GM12864 (cell line): ENCODE measurements at regions not wholly inside any gene's neighbourhood (a gene's known extent, or its start where the extent isn't known, plus 50 kb on each side); places are given as distances from the start of the nearest gene placed in this dataset.
"Not testable (repeated sequence)": the region's sequence is repeated elsewhere in the genome, so short reads cannot be mapped to it uniquely, and the experiment has no call there.

Source experiments
- DNase-seq: peaks from one replicate; pipeline ENCODE4 v3.0.0-alpha.2; 2011; ENCODE audit warnings: low read depth
- H3K4me3 ChIP-seq: 2 replicates; pipeline ENCODE4 v1.5.1; 2011; ENCODE audit warnings: mild to moderate bottlenecking, low read depth, low read length, control low read depth
- TF ChIP-seq, protein P1 (sequence below): IDR thresholded peaks from 2 replicates; pipeline ENCODE4 v1.5.1; 2011; ENCODE audit warnings: low read depth, mild to moderate bottlenecking, moderate library complexity, low read length, control low read depth, inconsistent platforms; ENCODE audit errors: missing control alignments

DNA sequence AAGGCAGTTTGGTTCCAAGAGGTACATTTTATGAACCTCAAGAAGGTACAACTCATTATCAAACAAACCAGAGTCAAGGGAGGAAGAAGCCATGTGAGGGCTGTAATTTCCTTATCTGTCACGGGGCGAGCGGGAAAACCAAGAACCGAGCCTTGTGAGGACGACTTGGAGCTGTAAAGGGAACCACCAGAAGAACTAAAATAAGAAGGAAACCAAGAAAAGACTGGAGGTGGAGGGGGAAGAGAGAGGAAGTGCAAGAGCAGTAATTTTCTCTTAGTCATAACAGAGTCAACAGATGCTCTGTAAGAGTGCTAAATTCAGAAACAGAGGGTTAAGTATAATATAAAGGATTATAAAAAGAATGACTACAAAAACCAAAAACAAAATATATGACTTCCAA, 127.1 kb downstream of the DIRAS2 start:
- TF ChIP-seq, protein P1, sequence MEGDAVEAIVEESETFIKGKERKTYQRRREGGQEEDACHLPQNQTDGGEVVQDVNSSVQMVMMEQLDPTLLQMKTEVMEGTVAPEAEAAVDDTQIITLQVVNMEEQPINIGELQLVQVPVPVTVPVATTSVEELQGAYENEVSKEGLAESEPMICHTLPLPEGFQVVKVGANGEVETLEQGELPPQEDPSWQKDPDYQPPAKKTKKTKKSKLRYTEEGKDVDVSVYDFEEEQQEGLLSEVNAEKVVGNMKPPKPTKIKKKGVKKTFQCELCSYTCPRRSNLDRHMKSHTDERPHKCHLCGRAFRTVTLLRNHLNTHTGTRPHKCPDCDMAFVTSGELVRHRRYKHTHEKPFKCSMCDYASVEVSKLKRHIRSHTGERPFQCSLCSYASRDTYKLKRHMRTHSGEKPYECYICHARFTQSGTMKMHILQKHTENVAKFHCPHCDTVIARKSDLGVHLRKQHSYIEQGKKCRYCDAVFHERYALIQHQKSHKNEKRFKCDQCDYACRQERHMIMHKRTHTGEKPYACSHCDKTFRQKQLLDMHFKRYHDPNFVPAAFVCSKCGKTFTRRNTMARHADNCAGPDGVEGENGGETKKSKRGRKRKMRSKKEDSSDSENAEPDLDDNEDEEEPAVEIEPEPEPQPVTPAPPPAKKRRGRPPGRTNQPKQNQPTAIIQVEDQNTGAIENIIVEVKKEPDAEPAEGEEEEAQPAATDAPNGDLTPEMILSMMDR = no peak
- DNase-seq = peak; percentile 19
- no peak overlapping the region for H3K4me3 ChIP-seq

DNA sequence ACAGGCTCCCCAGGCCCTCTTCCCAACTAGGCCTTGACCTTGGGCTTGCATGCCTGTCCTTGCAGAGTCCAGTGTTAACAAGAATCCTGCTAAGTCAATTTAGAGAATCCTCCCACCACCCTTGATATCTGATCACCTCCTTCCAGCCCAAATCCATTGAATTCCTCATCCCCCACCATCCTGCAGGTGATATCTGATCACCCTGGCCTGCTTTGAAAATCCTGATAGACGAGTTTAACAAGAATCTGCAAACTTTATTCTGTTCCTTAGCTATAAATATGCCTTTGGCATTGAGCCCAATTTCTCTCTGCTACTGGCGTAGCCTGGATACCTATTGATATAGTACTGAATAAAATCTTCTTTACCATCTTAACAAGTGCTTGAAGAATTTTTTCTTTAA, 125.5 kb downstream of the DIRAS2 start:
- TF ChIP-seq, protein P1 = no peak
- H3K4me3 ChIP-seq = no peak overlapping the region
- no peak for DNase-seq

DNA sequence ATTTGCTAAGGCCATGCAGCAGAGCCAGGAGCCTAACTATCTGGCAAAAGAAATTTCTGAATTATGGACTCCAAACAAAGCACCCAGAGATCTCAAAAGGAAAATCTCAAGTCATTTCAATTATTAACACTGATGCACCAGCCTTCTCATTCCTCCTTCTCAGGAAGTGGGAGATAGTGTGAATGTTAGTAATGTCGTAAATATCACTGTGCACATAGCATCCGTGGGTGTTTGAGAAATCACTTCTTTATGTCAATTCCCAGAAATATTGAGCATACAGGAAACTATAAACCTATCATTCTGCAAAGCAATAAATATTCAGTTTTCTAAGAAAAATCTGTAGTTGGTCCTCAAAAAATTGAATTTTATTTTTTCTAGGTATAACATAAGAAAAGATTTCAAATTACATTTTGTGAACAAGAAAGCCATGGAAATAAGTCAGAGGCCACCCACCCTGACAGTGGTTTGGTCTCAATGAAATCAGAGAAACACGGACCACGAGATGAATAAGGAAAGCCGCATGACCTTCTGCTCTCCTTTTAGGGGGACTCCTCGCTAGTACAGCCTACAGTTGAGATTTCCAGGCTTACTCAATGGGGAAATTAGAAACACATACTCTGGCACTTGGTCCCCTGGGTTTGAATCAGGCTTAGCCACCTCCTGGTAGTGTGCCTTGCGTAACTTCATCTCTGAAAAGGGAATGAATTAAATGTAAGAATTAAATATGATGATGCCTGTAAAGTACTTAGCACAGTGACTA, 120.6 kb downstream of the DIRAS2 start:
- no peak overlapping the region for H3K4me3 ChIP-seq
- TF ChIP-seq, protein P1 = no peak
- no peak for DNase-seq

DNA sequence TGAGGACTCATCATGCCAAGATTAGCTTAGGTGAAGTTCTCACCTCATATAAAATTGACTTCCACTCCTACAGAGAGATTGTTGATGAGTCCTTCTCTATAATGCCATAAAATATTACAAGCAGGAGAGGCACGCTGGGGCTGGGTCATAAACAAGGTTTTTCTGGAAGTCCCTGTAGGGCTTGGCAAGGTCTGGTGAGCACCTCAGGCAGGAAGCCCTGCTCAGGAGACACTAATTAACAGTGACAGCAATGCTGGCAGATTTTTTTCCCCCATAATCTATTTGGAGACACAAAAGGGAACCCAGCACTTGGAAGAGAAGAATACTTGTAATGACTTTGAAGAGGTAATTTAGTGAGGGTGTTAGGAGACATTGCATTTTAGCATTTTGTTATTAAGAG, 118.7 kb downstream of the DIRAS2 start:
- no peak for DNase-seq

DNA sequence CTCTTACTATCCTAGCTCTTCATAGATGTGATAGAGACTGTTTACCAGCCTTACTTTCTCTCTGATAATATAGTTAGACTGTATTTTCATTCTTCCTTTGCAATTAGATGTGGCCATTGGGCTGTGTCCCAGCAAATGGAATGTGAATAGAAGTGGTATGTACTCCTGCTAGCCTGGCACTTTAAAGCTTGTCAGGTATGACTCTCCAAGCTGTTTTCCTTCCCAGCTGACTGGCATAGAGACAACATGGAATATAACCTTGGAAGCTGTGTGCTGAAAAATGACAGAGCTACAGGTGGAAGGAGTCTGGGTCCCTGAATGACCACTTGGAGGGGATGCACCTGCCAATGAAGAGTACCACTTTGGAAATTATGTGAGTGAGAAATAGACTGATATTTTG, 116.2 kb downstream of the DIRAS2 start:
- no peak for DNase-seq
- no peak overlapping the region for H3K4me3 ChIP-seq
- TF ChIP-seq, protein P1 = no peak

More for the DNA sequence above, 118.7 kb downstream of the DIRAS2 start:
- no peak overlapping the region for H3K4me3 ChIP-seq
- TF ChIP-seq, protein P1 = no peak

DNA sequence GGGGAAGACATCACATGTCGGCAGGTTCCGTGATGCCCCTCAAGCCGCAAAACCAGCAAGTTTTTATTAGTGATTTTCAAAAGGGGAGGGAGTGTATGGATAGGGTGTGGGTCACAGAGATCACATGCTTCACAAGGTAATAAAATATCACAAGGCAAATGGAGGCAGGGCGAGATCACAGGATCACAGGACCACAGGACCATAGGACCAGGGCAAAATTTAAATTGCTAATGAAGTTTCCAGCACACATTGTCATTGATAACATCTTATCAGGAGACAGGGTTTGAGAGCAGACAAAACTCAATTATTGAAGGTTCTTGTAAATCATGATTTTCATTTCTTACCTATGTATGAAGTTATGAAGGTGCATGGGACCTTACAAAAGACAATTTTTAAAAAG, 106.5 kb downstream of the DIRAS2 start:
- H3K4me3 ChIP-seq, DNase-seq: not testable (repeated sequence)

DNA sequence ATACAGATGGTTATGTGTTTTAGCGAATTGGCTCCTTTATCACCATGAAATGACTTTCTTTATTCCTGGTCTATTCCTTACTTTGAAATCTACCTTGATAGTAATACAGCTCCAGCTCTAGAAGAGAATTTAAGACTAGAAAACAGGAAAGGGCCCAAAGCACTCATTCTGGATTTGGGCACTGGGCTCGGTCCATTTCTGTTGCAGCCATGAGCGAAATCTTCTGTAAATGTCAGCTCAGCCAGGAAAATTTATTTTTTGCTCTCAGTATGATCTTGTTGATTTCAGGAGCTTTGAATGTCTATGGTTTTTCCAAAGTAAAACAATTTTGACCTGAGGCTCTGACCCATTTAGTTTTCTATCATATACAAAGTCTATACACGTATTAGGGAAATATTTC, 104.1 kb downstream of the DIRAS2 start:
- TF ChIP-seq, protein P1 = no peak
- H3K4me3 ChIP-seq = no peak overlapping the region
- no peak for DNase-seq
